Adipocyte (in vitro differentiated cells): ENCODE measurements at regions not wholly inside any gene's neighbourhood (a gene's known extent, or its start where the extent isn't known, plus 50 kb on each side); places are given as distances from the start of the nearest gene placed in this dataset.
"Not testable (repeated sequence)": the region's sequence is repeated elsewhere in the genome, so short reads cannot be mapped to it uniquely, and the experiment has no call there.

Experiments used
- DNase-seq: peaks from one replicate; pipeline ENCODE4 v3.0.0-alpha.2; 2015; ENCODE audit warnings: low read depth
- H3K27me3 ChIP-seq: replicated peaks from 2 replicates; pipeline ENCODE4 v1.7.0; 2013; ENCODE audit warnings: mild to moderate bottlenecking, low read length, moderate library complexity; ENCODE audit not compliant: control insufficient read depth, insufficient read depth
- H3K36me3 ChIP-seq: 2 replicates; pipeline ENCODE4 v1.7.0; 2013; ENCODE audit warnings: low read length, mild to moderate bottlenecking, moderate library complexity; ENCODE audit not compliant: control insufficient read depth, insufficient read depth, severe bottlenecking
- H3K4me1 ChIP-seq: 2 replicates; pipeline ENCODE4 v1.7.0; 2013; ENCODE audit warnings: mild to moderate bottlenecking, low read length, moderate library complexity; ENCODE audit not compliant: control insufficient read depth, insufficient read depth
- H3K4me3 ChIP-seq: 2 replicates; pipeline ENCODE4 v1.7.0; 2013; ENCODE audit warnings: mild to moderate bottlenecking, low read length, moderate library complexity
- H3K9ac ChIP-seq: 2 replicates; pipeline ENCODE4 v1.7.0; 2013; ENCODE audit warnings: mild to moderate bottlenecking, low read length, moderate library complexity
- H3K9me3 ChIP-seq: 2 replicates; pipeline ENCODE4 v1.7.0; 2013; ENCODE audit warnings: mild to moderate bottlenecking, low read length, moderate library complexity; ENCODE audit not compliant: control insufficient read depth

DNA sequence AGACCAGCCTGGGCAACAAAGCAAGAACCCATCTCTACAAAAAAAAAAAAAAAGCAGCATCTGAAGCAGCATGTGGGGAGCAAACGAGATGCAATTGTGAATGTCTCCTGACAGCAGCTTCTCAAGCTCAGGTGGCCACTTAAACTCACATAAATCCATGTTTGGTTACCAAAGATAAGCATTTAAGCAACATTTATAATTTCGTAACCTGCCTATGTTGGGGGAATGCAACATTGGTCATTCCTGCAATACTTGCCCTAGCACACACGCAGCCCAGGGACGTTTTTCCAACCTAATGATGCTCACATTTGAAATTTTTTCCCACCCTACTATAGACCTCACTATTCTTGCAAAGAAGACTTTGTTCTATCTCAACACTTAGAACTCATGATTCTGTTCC lies 113.3 kb downstream of the ZFP64 start:
- no peaks in the 10 kb centered on the region for H3K4me1 ChIP-seq
- no peaks in the 10 kb centered on the region for H3K9me3 ChIP-seq
- H3K9ac ChIP-seq = no peak overlapping the region
- H3K27me3 ChIP-seq = no peaks in the 10 kb centered on the region
- H3K36me3 ChIP-seq = no peaks in the 10 kb centered on the region
- no peak overlapping the region for H3K4me3 ChIP-seq
- DNase-seq = peak; percentile 33

DNA sequence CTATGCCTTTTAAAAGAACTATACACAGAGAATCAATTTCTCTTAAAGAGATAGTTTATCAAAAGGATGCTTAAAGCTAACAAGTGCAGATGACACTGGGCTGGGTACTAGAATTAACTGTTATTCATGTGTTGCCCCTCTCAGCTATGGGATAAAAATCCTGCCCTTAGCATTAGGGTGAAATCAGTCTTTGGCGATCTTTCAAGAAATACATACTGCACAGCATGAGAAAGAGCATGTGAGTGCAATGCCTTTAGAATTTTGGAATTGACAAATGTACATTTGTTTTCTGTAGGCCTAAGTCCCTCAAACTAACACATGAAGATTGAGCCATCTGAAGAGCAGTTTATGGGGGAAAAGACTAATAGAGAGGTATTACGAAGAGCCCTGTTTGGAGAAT lies 115.4 kb downstream of the ZFP64 start:
- Histone ChIP-seq H3K4me3 (no peak overlapping the region), H3K36me3 (no peaks in the 10 kb centered on the region), H3K4me1 (no peaks in the 10 kb centered on the region), H3K9me3 (peaks cover 1% of the 10 kb centered on the region), H3K9ac (no peak overlapping the region), H3K27me3 (no peaks in the 10 kb centered on the region)
- DNase-seq = peak; percentile 74

GRCh38 chr20:52075400-52075799 lies 116.2 kb downstream of the ZFP64 start:
- Histone ChIP-seq H3K9ac (no peak overlapping the region), H3K27me3 (no peaks in the 10 kb centered on the region), H3K9me3 (peaks cover 4% of the 10 kb centered on the region), H3K4me1 (no peaks in the 10 kb centered on the region), H3K36me3 (no peaks in the 10 kb centered on the region), H3K4me3 (no peak overlapping the region)
- no peak for DNase-seq

GRCh38 chr20:52071136-52071535 lies 120.4 kb downstream of the ZFP64 start:
- no peak overlapping the region for H3K9ac ChIP-seq

GRCh38 chr20:52064931-52065330 lies 126.6 kb downstream of the ZFP64 start:
- peaks cover 5% of the 10 kb centered on the region for H3K4me1 ChIP-seq
- H3K4me3 ChIP-seq = no peak overlapping the region
- H3K36me3 ChIP-seq = no peaks in the 10 kb centered on the region
- DNase-seq = no peak
- H3K9ac ChIP-seq = no peak overlapping the region
- H3K27me3 ChIP-seq = no peaks in the 10 kb centered on the region
- no peaks in the 10 kb centered on the region for H3K9me3 ChIP-seq

More at GRCh38 chr20:52071136-52071535, 120.4 kb downstream of the ZFP64 start:
- DNase-seq = no peak
- H3K27me3 ChIP-seq = no peaks in the 10 kb centered on the region
- no peaks in the 10 kb centered on the region for H3K36me3 ChIP-seq
- H3K4me1 ChIP-seq = no peaks in the 10 kb centered on the region
- no peak overlapping the region for H3K4me3 ChIP-seq
- peaks cover 4% of the 10 kb centered on the region for H3K9me3 ChIP-seq

DNA sequence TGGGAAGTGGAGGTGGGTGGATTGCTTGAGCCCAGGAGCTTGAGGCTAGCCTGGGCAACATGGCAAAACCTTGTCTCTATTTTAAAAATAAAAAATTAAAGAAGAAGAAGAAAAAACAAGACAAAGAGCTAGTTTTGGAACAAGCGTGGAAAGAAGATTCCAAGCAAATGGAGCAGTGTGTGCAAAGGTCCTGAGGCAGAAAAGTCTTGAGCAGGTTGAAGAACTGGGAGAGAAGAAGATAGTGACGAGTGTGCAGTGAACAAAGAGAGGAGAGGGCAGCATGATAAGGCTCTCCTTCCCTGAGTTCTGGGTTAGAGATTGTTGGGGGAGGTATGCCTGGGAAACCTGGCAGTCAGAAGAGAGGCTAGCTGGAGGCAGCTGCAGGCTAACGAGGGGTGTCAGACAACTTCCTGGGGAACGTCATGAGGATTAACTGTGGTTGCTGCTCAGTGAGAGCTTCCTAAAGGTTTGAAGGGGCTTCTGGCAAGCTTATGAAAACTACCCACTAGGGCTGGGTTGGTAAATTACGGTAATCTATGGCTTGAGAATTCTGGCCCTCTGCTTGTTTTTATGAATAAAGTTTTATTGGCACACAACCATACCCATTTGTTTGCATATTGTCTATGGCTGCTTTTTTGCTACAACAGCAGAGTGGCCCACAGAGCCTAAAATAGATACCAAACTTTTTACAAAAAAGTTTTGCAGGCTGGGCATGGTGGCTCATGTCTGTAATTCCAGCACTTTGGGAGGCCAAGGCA lies 128.9 kb downstream of the ZFP64 start:
- no peaks in the 10 kb centered on the region for H3K36me3 ChIP-seq
- no peak overlapping the region for H3K4me3 ChIP-seq
- H3K27me3 ChIP-seq = no peaks in the 10 kb centered on the region
- H3K4me1 ChIP-seq = peaks cover 5% of the 10 kb centered on the region
- H3K9me3 ChIP-seq = peaks cover under 1% of the 10 kb centered on the region
- no peak overlapping the region for H3K9ac ChIP-seq
- no peak for DNase-seq

GRCh38 chr20:52060794-52061714 lies 130.5 kb downstream of the ZFP64 start:
- Histone ChIP-seq H3K36me3 (no peaks in the 10 kb centered on the region), H3K9ac (no peak overlapping the region), H3K9me3 (peaks cover 15% of the 10 kb centered on the region), H3K27me3 (no peaks in the 10 kb centered on the region), H3K4me3 (no peak overlapping the region), H3K4me1 (peaks cover 9% of the 10 kb centered on the region)
- peak; percentile 36 for DNase-seq

DNA sequence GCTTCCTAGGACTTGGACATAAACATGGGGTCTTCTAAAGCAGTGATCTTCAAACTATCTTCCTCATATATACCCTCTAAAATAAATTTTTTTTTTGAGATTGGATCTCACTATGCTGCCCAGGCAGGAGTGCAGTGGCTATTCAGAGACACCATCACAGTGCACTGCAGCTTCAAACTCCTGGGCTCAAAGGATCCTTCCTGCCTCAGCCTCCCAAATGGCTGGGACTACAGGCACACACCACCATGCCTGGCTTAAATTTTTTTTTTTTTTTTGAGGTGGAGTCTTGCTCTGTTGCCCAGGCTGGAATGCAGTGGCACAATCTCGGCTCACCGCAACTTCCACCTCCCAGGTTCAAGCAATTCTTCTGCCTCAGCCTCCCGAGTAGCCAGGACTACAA lies 134.4 kb downstream of the ZFP64 start:
- peaks cover 15% of the 10 kb centered on the region for H3K9me3 ChIP-seq
- H3K36me3 ChIP-seq, H3K4me1 ChIP-seq, DNase-seq, H3K9ac ChIP-seq, H3K27me3 ChIP-seq, H3K4me3 ChIP-seq: not testable (repeated sequence)

DNA sequence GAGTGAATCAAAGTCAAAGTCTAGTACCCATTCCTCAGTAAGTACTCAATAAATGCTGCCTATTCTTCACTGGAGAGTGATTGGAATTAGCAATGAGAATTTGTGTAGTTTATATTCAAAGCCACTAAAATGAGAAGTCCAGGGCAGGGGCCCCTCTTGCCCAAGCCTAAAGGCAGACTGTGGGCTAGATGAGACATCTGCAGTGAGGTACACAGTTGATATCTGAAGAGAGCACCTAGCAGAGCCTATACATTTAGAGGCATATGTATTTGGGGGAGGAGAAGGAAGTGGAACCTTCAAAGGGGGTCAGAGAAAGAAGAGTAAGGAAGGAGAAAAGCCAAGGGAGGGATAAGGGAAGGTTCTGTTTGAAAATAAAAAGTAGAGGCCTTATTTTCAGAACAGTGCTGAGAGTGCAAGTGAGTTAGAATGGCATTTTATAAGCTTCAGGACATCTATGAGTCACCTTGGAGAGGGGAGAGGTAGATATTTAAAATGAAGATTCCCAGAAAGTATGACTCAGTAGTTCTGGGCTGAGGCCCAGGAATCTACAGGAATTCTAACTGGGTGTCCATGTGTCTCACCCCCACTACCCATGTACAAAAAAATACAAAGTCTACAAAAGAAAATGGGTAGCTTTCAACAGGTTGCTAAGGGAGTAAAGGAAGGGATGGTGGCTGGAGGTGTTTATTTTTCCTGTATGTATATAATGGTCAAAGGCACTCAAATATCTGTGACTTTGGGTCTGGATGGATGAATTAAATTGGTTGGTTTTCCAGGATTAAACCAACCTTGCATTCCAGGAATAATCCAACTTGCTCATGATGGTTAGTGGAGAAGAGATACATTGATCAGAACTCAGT lies 135.1 kb downstream of the ZFP64 start:
- H3K4me1 ChIP-seq = peaks cover 6% of the 10 kb centered on the region
- peak; percentile 26 for DNase-seq
- H3K9ac ChIP-seq = peak overlapping the region; percentile 69
- no peaks in the 10 kb centered on the region for H3K27me3 ChIP-seq
- no peaks in the 10 kb centered on the region for H3K36me3 ChIP-seq
- H3K4me3 ChIP-seq = peak overlapping the region; percentile 29
- peaks cover 15% of the 10 kb centered on the region for H3K9me3 ChIP-seq

GRCh38 chr20:52054123-52054522 lies 137.5 kb downstream of the ZFP64 start:
- H3K27me3 ChIP-seq = no peaks in the 10 kb centered on the region
- no peak overlapping the region for H3K9ac ChIP-seq
- DNase-seq = no peak
- H3K4me1 ChIP-seq = peaks cover 11% of the 10 kb centered on the region
- no peaks in the 10 kb centered on the region for H3K36me3 ChIP-seq
- H3K4me3 ChIP-seq = no peak overlapping the region
- peaks cover 15% of the 10 kb centered on the region for H3K9me3 ChIP-seq
